ENCODE measurements at regions not wholly inside any gene's neighbourhood (a gene's known extent, or its start where the extent isn't known, plus 50 kb on each side); places are given as distances from the start of the nearest gene placed in this dataset.
"Not testable (repeated sequence)": the region's sequence is repeated elsewhere in the genome, so short reads cannot be mapped to it uniquely, and the experiment has no call there.

GRCh38 chr7:106568002-106568679 is 92.8 kb downstream of the CCDC71L start:
- TF ChIP-seq, protein P1, sequence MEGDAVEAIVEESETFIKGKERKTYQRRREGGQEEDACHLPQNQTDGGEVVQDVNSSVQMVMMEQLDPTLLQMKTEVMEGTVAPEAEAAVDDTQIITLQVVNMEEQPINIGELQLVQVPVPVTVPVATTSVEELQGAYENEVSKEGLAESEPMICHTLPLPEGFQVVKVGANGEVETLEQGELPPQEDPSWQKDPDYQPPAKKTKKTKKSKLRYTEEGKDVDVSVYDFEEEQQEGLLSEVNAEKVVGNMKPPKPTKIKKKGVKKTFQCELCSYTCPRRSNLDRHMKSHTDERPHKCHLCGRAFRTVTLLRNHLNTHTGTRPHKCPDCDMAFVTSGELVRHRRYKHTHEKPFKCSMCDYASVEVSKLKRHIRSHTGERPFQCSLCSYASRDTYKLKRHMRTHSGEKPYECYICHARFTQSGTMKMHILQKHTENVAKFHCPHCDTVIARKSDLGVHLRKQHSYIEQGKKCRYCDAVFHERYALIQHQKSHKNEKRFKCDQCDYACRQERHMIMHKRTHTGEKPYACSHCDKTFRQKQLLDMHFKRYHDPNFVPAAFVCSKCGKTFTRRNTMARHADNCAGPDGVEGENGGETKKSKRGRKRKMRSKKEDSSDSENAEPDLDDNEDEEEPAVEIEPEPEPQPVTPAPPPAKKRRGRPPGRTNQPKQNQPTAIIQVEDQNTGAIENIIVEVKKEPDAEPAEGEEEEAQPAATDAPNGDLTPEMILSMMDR (IDR thresholded peaks at IDR 0.05; ENCODE audit: low read depth, low read length, missing control alignments): no peak
- H3K4me3 ChIP-seq (ENCODE audit: low read depth, low read length): no peak overlapping the region
- DNase-seq (ENCODE audit: low read depth): no peak

DNA sequence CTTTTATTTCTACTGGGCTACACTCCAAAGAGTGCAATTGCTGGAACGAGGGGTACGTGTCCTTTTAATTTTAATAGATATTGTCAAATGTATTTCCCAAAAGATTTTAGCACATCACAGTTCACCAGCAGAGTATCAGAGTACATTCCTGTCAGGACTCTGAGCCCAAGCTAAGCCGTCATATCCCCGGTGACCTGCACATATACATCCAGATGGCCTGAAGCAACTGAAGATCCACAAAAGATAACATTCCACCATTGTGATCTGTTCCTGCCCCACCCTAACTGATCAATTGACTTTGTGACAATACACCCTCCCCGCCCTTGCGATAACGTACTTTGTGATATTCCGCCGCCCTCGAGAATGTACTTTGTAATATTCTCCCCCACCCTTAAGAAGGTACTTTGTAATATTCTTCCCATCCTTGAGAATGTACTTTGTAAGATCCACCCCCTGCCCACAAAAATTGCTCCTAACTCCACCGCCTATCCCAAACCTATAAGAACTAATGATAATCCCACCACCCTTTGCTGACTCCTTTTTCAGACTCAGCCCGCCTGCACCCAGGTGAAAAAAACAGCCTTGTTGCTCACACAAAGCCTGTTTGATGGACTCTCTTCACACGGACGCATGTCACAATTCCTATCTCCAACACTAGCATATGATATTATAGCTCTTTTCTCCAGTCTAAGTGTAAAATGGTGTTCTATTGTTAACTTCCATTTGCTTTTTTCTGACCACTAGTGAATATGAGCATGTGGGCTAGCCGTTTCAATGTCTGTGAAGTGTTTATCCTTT is 93.6 kb downstream of the CCDC71L start:
- H3K4me3 ChIP-seq (ENCODE audit: low read depth, low read length); DNase-seq (ENCODE audit: low read depth): not testable (repeated sequence)

- TF ChIP-seq, protein P1 (IDR thresholded peaks at IDR 0.05; ENCODE audit: low read depth, low read length, missing control alignments): no peak
- no peak for DNase-seq (ENCODE audit: low read depth)
- no peak overlapping the region for H3K4me3 ChIP-seq (ENCODE audit: low read depth, low read length)
These were observed 94.3 kb downstream of the CCDC71L start for GRCh38 chr7:106566672-106567071.

DNA sequence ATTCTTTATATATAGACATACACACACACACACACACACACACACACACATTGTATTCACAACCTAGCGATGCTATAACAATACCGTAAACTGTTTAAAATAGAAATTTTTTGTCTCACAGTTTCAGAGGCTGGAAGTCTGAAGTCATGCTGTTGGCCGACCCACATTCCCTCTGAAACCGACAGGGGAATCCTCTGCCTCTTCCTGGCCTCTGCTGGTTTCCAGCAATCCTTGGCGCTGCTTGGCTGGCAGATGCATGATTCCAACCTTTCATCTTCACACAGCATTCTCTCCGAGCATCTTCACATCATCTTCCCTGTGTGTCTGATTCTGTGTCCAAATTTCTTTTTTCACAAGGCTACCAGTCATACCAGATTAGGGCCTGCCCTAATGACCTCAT is 94.8 kb downstream of the CCDC71L start:
- H3K4me3 ChIP-seq (ENCODE audit: low read depth, low read length): no peak overlapping the region
- TF ChIP-seq, protein P1 (IDR thresholded peaks at IDR 0.05; ENCODE audit: low read depth, low read length, missing control alignments): no peak
- no peak for DNase-seq (ENCODE audit: low read depth)

- no peak overlapping the region for H3K4me3 ChIP-seq (ENCODE audit: low read depth, low read length)
- no peak for DNase-seq (ENCODE audit: low read depth)
- TF ChIP-seq, protein P1 (IDR thresholded peaks at IDR 0.05; ENCODE audit: low read depth, low read length, missing control alignments): no peak
These were observed 95.5 kb downstream of the CCDC71L start for GRCh38 chr7:106565428-106565827.

GRCh38 chr7:106563466-106564150 is 97.3 kb downstream of the CCDC71L start:
- no peak overlapping the region for H3K4me3 ChIP-seq (ENCODE audit: low read depth, low read length)
- no peak for DNase-seq (ENCODE audit: low read depth)
- TF ChIP-seq, protein P1 (IDR thresholded peaks at IDR 0.05; ENCODE audit: low read depth, low read length, missing control alignments): no peak

GRCh38 chr7:106562711-106563366 is 98.1 kb downstream of the CCDC71L start:
- TF ChIP-seq, protein P1 (IDR thresholded peaks at IDR 0.05; ENCODE audit: low read depth, low read length, missing control alignments): no peak
- H3K4me3 ChIP-seq (ENCODE audit: low read depth, low read length): no peak overlapping the region
- DNase-seq (ENCODE audit: low read depth): no peak
